NT2/D1 (cell line): ENCODE measurements at regions not wholly inside any gene's neighbourhood (a gene's known extent, or its start where the extent isn't known, plus 50 kb on each side); places are given as distances from the start of the nearest gene placed in this dataset.

Source experiments
- DNase-seq: peaks from one replicate; pipeline ENCODE4 v3.0.0-alpha.2; 2011; ENCODE audit warnings: low read depth, low spot score
- H3K27me3 ChIP-seq: 2 replicates; pipeline ENCODE4 v1.6.0; 2011; ENCODE audit warnings: mild to moderate bottlenecking; ENCODE audit not compliant: insufficient read length, insufficient read depth
- H3K36me3 ChIP-seq: 2 replicates; pipeline ENCODE4 v1.6.1; 2011; ENCODE audit warnings: mild to moderate bottlenecking, low read length, mixed read lengths; ENCODE audit not compliant: insufficient read depth, insufficient read length
- H3K4me1 ChIP-seq: 2 replicates; pipeline ENCODE4 v1.5.1; 2011; ENCODE audit not compliant: insufficient read depth, insufficient read length
- H3K4me3 ChIP-seq: 2 replicates; pipeline ENCODE4 v1.5.1; 2011; ENCODE audit warnings: low read depth; ENCODE audit not compliant: insufficient read length
- H3K9ac ChIP-seq: 2 replicates; pipeline ENCODE4 v1.6.0; 2011; ENCODE audit warnings: low read depth; ENCODE audit not compliant: insufficient read length
- H3K9me3 ChIP-seq: 2 replicates; pipeline ENCODE4 v1.5.1; 2011; ENCODE audit warnings: mild to moderate bottlenecking, low read length; ENCODE audit not compliant: insufficient read depth
- SUZ12 ChIP-seq: IDR thresholded peaks from 2 replicates; pipeline ENCODE4 v1.6.1; 2011; ENCODE audit not compliant: insufficient read length, insufficient read depth; ENCODE audit errors: extremely low read depth
- YY1 ChIP-seq: IDR thresholded peaks from 2 replicates; pipeline ENCODE4 v1.6.1; 2011; ENCODE audit not compliant: insufficient read length, insufficient read depth
- ZNF274 ChIP-seq: IDR thresholded peaks from 2 replicates; pipeline ENCODE4 v1.6.1; 2011; ENCODE audit warnings: mild to moderate bottlenecking, low read depth, low read length

DNA sequence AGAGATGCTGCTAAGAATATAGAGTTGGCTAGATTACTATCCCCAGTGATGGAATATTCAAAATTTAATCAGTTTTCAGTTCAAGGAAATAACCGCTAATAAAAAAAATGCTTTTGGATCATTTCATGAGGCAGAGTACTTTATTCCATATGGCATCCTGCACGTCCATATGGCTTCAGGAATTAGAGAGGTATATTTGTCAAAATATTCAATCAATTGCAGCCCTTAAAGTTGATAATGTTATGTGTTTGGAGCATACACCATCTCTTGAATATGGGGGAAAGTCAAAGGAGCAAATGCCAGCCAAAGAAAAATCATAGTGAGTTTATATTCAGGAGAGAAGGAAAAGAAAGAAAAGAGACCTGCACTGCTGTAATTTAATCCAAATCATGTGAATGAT lies 266.4 kb downstream of the TMEM182 start:
- no peaks in the 10 kb centered on the region for H3K9me3 ChIP-seq
- no peak for DNase-seq
- TF ChIP-seq SUZ12 (no peak), YY1 (no peak), ZNF274 (no peak)
- no peaks in the 10 kb centered on the region for H3K4me1 ChIP-seq
- H3K36me3 ChIP-seq = no peaks in the 10 kb centered on the region
- no peak overlapping the region for H3K4me3 ChIP-seq
- no peak overlapping the region for H3K9ac ChIP-seq
- no peaks in the 10 kb centered on the region for H3K27me3 ChIP-seq
